ENCODE measurements at regions not wholly inside any gene's neighbourhood (a gene's known extent, or its start where the extent isn't known, plus 50 kb on each side); places are given as distances from the start of the nearest gene placed in this dataset.
A peak's percentile ranks its signal among the peaks of the same experiment; 100 is the strongest.
"Not testable (repeated sequence)": the region's sequence is repeated elsewhere in the genome, so short reads cannot be mapped to it uniquely, and the experiment has no call there.

DNA sequence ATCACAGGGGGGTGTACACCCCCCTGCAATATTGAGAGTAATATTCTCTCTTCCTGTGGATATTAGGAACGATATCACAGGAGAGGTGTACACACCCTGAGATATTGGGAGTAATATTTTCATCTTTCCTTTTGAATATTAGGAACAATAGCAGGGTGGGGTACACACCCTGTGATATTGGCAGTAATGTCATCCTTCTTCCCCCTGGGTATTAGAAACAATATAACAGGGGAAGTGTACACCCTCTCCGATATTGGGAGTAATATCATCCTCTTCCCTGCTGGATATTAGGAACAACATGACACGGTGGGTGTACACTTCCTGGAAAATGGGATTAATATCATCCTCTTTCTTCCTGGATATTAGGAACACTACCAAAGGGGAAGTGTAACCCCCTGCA, 57.8 kb upstream of the CEACAM21 start:
- CTCF ChIA-PET (ENCODE audit: low intra/inter-chr PET ratio, low total read pairs) = no interaction called here
- Histone ChIP-seq H3K79me2 (ENCODE audit: insufficient read depth, low read length) (no peaks in the 10 kb centered on the region), H3K4me2 (ENCODE audit: low read depth, low read length) (no peak overlapping the region), H4K20me1 (ENCODE audit: insufficient read depth, low read length) (no peaks in the 10 kb centered on the region), H3K36me3 (replicated peaks in 1 of 2; ENCODE audit: control insufficient read depth in 1 of 2, insufficient read depth in 2 of 2, low read length in 2 of 2) (no peaks in the 10 kb centered on the region), H3K27ac (ENCODE audit: extremely low read length, insufficient read depth, low read length) (no peak overlapping the region), H3K27me3 (ENCODE audit: control insufficient read depth in 1 of 2, insufficient read depth in 2 of 2, low read length in 2 of 2) (peaks cover 0 to 34% of the 10 kb centered on the region in 2 experiments; a peak in 4 of 5 replicates), H3K9me3 (ENCODE audit: low read length) (no peaks in the 10 kb centered on the region), H3K4me3 (replicated peaks in 1 of 3; ENCODE audit: insufficient read depth in 1 of 3, low read depth in 2 of 3, low read length in 3 of 3) (no peak overlapping the region), H3K4me1 (ENCODE audit: insufficient read depth, low read length) (peaks cover 12% of the 10 kb centered on the region), H3K9ac (ENCODE audit: insufficient read depth, low read depth, low read length) (no peak overlapping the region), H2AFZ (ENCODE audit: low read length) (no peak overlapping the region)
- no TSS peak for BruUV-seq (replicated peaks)
- intact Hi-C loops (cut with micrococcal nuclease; ENCODE audit: unreplicated experiment) = no loop called here
- WGBS (ENCODE audit: low lambda C conversion rate) = 21% methylated on average over 3 of the region's 3 CpGs
- no peak for TF ChIP-seq ARHGAP35 (CRISPR knock-in tag; IDR thresholded peaks at IDR 0.05; ENCODE audit: borderline replicate concordance)
- no peak for TF ChIP-seq TCF12 (IDR thresholded peaks at IDR 0.05)
- no peak for TF ChIP-seq TCF12 (CRISPR knock-in tag; IDR thresholded peaks at IDR 0.05)
- TF ChIP-seq, protein P1, sequence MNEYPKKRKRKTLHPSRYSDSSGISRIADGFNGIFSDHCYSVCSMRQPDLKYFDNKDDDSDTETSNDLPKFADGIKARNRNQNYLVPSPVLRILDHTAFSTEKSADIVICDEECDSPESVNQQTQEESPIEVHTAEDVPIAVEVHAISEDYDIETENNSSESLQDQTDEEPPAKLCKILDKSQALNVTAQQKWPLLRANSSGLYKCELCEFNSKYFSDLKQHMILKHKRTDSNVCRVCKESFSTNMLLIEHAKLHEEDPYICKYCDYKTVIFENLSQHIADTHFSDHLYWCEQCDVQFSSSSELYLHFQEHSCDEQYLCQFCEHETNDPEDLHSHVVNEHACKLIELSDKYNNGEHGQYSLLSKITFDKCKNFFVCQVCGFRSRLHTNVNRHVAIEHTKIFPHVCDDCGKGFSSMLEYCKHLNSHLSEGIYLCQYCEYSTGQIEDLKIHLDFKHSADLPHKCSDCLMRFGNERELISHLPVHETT (CRISPR knock-in tag; conservative IDR thresholded peaks at IDR 0.05) = no peak
- TF ChIP-seq, protein P2, sequence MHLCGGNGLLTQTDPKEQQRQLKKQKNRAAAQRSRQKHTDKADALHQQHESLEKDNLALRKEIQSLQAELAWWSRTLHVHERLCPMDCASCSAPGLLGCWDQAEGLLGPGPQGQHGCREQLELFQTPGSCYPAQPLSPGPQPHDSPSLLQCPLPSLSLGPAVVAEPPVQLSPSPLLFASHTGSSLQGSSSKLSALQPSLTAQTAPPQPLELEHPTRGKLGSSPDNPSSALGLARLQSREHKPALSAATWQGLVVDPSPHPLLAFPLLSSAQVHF (CRISPR knock-in tag; IDR thresholded peaks at IDR 0.05) = no peak
- TF ChIP-seq ZNF224 (CRISPR knock-in tag; IDR thresholded peaks at IDR 0.05) = no peak
- TF ChIP-seq ZNF556 (CRISPR knock-in tag; IDR thresholded peaks at IDR 0.05; ENCODE audit: borderline replicate concordance) = no peak
- no peak for TF ChIP-seq SATB2 (CRISPR knock-in tag; IDR thresholded peaks at IDR 0.05)
- no peak for FAIRE-seq
- POLR2A ChIA-PET = no interaction called here
- DNase-seq (ENCODE audit: low spot score) = no peak
- in situ Hi-C loops (cut with HindIII; ENCODE audit: extremely low pct_ligation_motif_present, low pct_unique_long_range_greater_than_20kb) = no loop called here
- no peak for ATAC-seq

DNA sequence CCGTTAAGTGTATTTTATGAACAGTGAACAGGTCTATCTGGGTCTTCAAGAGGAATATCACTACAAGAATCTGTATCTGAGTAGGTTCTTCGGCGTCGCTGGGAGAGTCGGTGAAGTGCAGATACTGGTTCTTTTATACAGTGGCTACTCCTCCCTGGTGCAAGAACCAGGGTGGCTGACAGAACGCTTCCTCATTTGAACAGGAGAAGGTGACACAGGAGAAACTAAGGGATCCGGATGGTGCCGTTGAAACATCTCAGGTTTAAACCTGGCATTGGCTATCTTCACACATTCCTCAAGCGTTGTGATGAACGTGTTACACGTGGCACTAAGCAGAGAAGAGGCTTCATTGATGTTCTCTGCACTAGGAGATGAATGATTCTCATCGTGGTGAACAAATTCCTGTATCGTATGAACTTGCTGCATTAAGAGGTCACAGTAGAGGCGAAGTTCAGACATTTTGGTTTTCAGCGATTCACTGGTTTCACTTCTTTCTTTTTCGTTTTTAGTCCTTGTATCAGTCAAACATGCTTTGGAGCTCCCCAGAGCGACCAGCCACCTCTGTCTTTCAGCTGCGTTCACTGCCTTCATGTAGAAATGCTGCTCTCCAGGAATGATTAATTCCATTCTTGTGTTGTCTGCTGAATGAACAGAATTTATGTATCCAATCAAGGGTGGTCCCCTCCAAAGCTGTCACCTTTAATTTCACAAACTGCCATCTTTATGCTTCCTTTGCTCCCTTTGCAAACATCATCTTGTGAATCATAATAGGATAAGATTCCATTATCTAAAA, 54.6 kb upstream of the CEACAM21 start:
- DNase-seq (ENCODE audit: low spot score); H3K9ac ChIP-seq (ENCODE audit: insufficient read depth, low read depth, low read length); H2AFZ ChIP-seq (ENCODE audit: low read length); H3K4me2 ChIP-seq (ENCODE audit: low read depth, low read length); CTCF ChIA-PET (ENCODE audit: low intra/inter-chr PET ratio, low total read pairs); H4K20me1 ChIP-seq (ENCODE audit: insufficient read depth, low read length); in situ Hi-C loops (cut with HindIII; ENCODE audit: extremely low pct_ligation_motif_present, low pct_unique_long_range_greater_than_20kb); H3K79me2 ChIP-seq (ENCODE audit: insufficient read depth, low read length); ATAC-seq; H3K9me3 ChIP-seq (ENCODE audit: low read length); FAIRE-seq; H3K27ac ChIP-seq (ENCODE audit: extremely low read length, insufficient read depth, low read length); H3K4me1 ChIP-seq (ENCODE audit: insufficient read depth, low read length); H3K36me3 ChIP-seq (replicated peaks in 1 of 2; ENCODE audit: control insufficient read depth in 1 of 2, insufficient read depth in 2 of 2, low read length in 2 of 2); BruUV-seq (replicated peaks); POLR2A ChIA-PET; intact Hi-C loops (cut with micrococcal nuclease; ENCODE audit: unreplicated experiment): not testable (repeated sequence)
- Histone ChIP-seq H3K27me3 (ENCODE audit: control insufficient read depth in 1 of 2, insufficient read depth in 2 of 2, low read length in 2 of 2) (peaks cover 0 to 39% of the 10 kb centered on the region in 2 experiments; a peak in 3 of 5 replicates), H3K4me3 (replicated peaks in 1 of 3; ENCODE audit: insufficient read depth in 1 of 3, low read depth in 2 of 3, low read length in 3 of 3) (0 out of 6 replicates have a peak overlapping the region, but pooled peaks of 1 of the 3 experiments have one; percentile 16)
- 33% methylated on average over 15 of the region's 18 CpGs for WGBS (ENCODE audit: low lambda C conversion rate)
